Right forelimb (tissue), 1 donor: ENCODE measurements at regions not wholly inside any gene's neighbourhood (a gene's known extent, or its start where the extent isn't known, plus 50 kb on each side); places are given as distances from the start of the nearest gene placed in this dataset.

ENCODE experiments used
- DNase-seq: peaks from one replicate; pipeline ENCODE4 v3.0.0-alpha.2; 2018

DNA sequence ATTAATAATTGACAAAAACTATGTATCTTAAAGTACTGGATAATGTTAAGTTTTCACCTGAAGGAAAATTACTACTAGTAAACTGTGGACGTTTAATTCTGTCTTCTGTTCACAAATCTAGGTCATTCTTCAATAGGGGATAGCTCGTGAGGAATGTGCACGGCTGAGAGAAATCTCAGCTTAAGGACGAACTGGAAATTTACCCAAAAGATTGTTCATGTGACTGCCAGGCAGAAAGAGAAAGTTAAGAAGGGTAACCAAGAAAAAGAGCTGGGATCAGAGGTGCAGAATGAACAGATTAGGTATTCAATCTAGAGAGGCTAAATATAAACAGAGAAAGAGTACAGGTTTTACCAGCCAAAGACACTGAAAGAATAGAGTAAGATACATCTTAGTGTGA lies 245.3 kb downstream of the CASP12 start:
- DNase-seq, result no peak

DNA sequence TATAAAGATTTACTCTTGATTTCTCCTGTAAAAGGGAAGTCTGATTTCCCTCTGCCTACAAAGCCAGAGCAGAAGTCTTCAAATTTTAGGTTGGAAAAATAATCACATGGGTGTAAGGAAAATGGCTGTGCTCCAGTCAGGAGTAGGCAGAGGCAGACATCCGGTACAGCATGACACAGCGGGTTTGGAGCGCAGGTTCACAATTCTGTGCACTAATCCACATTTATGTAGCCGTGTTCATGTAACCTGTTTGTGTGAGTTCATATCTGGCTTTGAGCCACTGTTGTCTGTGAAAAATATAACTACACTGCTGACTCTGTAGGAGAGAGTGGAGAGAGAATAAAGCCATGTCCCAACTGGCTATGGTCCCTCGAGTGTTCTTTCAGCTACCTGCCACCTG lies 248.0 kb downstream of the CASP12 start:
- no peak for DNase-seq

DNA sequence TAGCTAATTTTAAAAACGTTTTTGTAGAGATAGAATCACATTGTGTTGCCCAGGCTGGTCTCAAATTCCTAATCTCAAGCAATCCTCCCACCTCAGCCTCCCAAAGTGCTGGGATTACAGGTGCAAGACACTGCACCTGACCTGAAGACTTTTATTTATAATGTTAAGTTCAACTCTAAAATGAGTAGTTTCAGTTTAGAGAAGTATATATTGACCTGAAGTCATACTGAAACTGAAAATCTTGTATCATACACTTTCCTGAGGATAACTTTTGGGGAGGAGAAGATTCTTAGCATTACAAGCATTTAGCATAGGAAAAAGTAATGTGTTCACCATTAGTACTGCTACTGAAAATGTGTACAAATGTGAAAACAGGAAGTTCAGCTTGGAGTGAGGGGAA lies 249.3 kb downstream of the CASP12 start:
- no peak for DNase-seq

DNA sequence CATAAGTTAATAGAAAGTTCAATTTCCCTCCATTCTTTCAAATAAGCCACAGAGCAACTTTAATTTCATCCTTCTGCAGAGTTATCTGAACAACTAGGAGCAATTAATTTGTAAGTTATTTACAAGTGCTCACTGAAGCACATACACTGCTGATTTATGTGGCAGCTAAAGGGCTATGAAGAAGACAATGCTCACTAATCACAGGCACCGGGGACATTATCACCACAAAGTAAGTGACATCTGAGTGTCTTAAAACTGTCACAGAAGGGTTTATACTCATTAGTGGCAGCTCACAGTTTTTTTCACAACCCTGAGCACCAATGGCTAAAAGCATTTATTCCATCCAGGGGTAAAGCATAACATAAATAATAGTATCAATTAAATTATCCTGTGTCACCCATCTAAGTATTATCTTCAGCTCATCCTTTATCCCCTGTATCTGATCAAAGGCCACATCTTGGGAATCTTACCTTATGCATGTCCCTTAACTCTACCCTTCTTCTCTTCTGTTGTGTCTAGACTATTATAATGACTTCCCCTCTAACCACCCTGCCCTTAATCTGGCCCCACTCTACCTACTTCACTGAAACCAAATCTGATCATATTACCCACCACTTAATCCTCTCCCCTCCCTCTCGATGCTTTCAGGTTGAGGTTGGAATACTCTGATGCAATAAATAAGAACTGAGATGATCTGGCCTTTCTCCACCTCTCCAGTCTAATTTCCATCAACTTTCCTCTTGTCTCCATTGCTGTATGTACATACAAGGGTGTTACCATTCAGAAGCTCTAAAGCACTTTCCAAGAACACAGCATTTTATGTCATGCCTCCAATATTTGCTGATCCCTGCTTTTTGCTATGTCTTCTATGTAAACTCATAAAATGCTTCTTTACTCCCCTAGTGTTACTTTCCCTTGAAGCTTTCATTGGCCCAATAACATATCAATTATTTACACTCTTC lies 252.7 kb downstream of the CASP12 start:
- DNase-seq, result no peak

DNA sequence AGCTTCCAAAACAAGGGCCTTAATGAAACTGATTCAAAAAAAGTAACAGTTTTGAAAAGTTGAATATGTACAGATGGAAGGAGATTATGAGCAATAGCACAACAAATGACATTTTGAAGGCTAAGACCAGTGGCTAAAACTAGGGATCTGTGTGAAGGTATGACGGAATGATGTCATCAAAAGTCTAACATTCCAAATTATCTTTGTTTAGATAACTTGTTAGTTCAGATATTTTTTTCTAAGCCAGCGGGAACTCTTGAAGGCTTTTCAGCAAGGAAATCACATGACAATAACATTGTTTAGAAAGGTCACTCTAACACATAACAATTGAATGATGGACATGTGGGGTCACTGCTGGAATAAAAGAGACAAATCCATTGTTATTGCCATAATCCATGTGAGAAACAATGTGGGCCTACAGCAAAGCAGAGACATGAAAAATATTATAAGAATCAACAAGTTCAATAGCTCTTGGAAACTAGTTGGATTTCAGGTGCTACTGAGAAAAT lies 260.5 kb downstream of the CASP12 start:
- no peak for DNase-seq

DNA sequence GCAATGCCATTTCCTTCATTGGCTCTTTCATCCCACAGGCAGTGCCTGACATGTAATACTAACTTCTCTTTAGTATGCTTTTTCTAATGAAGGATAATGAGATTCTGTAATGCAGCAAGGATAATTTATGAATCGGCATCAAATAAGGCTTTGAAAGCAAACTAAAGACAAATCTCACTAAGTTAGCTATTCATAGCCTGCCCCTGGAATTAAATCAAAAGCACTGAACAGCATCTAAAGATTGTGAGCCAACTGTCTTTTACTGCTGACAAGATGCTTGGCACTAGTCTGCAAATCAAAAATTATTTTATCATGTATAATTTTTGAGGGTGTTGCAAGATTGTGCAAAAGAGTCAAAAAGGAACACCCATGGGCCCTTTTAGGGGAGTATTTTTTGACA lies 265.0 kb downstream of the CASP12 start:
- DNase-seq, result no peak

DNA sequence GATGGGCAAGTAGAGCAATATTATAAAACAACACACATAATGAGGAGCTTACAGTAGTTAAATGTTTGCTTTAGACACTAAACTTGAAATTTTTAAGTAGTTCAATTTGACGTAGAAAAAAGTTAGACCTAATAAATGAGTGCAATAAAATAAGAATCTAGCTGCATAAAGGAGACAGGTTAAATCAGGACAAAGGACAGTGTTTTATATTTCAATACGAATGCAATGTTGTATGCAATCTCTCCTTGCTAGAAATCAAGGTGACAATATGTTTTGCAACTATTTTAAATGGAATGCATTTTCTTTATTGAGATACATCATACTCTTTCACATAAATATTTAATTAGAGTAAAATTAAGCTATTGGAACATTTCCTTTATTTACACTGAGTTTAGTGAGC lies 267.9 kb downstream of the CASP12 start:
- DNase-seq, result no peak

DNA sequence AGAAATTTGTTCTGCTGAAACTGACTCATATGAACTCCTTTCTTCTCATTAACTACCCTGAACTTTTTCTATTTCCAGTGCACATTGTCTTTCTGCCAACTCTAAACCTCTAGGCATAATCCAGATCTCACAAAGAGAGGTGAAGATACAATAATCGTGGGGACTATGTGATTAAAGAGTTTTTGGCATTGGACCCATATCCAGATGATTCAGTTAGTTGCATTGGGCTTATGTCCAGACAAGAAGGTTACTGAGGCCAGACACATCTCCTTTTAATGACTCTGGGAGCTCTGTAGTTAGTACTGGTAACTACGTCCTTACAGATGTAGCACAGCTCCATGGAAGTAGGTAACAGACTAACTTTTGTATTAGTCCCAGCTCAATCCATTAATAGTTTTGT lies 273.0 kb downstream of the CASP12 start:
- no peak for DNase-seq

DNA sequence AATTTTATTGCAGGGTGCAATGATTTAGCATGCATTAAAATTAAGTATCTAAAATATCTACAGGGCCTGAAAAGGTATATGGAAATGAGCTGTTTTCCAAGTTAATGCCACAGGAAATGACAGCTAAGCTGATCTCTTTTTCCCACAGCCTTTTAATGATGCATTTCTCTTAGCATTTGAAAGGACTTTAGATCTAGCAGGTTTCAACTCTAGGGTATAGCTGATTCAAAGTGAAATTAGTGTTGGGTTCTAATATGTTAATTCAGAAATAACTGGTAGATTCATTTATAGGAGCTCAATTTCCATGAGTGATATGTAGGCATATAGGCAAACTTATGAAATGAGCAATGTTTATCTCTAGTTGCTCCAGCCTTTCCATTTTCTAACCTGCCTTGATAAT lies 274.2 kb downstream of the CASP12 start:
- no peak for DNase-seq

DNA sequence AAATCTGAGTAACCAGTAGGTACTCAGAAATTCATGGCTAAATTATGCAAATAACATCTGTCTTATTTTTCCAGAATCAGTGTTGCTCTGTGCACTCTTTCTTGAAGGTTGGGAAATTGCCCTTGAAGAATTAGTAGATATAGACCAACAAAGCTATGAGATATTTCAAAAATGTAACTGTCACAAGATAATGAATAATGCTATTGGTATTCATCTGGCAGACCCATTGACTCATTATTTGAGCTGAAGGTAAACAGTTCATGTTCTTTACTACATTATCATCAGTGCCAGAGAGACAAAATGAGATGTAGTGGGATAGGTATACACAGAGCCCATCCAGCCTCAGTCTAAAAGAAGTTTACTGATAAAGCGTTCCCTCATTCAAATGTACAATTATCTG lies 274.7 kb downstream of the CASP12 start:
- no peak for DNase-seq

DNA sequence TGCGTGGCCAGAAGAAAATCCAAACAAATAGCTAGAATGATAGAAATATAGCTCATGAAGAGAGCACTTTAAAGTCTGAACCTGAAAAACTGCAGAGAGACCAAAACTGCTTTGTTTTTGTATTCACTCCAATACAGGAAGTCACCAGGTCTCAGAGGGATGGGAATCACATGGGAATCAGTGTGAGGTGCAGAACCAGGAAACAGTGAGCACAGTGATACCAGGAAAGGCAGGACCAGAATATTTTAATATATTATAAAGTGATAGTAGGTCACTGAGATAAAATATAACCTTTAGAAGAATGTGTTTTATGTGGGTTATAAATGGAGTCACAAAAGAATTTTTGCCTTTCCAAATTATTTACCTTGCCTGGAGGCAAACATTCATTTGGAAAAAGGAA lies 277.3 kb downstream of the CASP12 start:
- no peak for DNase-seq

DNA sequence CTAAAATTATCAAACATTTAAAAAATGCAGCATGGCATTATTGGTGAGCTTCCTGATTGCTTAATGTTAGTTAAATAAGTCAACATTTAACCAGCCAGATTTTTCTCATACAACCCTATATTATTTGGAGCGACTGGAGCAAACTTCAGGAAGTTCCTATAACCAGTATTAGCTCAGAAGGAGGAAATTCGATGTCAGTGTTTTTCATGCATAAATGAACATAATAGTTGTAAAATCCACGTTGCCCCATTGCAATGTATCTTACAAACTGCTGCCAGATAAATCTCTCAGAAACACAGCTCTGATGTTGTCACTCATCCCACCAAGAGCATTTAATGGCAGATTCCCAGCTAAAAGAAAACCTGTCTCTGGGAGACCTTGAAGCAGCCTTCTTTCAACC lies 278.5 kb downstream of the CASP12 start:
- DNase-seq, result no peak

DNA sequence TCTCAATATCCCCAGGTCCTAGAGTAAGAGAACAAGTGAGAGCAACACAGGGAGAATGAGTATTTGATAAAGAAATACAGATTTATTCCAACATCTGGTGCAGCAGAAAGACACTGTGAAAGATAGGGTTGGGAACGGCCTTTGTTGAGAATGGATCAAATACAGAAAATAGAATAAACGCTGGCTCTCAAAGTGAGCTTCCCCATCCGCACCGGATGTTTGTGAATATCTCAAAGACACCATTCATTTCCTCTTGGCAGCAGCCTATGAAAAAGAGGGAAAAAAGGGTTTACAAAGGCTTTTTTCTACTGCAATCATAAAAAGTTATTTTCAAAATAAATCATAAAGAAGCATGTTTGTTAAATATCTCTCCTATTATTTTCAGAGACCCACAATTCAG lies 279.3 kb downstream of the CASP12 start:
- DNase-seq, result no peak

DNA sequence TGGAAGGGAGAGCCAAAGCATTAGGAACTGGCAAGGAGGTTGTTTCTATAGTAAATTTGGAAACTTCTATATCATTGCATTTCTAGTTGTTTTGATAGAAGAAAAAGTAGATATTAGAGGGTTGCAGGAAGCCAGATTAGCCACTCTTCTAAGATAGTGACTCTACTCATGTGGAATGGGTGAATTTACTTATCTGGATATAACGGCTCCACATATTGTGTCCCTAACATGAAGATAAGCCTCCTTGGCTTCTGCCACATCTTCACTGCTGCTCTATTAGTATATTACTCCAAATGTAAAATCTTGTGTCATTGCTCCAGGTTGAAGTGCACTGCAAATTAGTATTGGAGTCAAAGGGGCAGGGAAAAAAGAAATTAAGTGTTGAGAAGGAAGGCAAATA lies 283.3 kb downstream of the CASP12 start:
- DNase-seq, result no peak

DNA sequence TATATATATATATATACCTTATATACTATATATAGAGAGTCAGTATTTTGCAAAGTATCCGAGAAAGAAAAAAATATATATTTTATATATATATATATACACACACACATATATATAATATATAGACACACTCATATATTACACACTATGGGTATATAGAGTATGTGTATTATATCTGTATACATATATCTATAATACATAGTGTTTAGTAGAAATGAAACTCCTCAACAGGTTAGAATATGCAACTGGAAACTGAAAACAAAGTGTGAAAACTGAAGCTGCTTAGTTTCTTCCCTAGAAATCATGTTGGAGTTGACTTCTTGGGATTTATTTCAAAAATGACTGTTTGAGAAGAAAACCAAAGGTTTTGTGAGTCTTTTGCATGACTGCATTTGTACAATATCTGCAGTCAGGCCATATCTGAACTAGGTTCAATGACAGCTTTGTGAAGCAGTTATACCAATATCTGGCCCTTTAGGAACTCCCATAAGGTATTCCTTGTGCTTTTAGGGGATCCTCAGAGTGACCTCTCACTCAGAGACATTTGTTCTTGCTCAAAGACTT lies 284.1 kb downstream of the CASP12 start:
- DNase-seq, result no peak

DNA sequence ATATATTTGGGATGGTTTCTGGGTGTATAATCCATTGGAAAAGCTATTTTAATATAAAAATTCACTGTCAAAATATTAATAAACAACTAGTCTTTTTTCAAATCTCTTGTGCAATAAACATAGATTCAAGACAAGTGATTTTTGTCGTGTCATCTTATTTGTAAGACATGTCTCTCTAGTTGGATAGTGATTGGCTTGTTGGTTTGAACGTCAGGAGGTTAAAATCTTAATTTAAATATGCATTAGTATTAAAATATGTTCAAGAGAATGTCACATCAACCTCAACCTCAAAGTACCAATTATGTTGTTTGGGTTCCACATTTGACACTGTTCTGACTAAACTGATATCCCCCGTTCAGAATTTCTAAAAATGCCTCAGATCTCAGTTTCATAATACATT lies 287.6 kb downstream of the CASP12 start:
- no peak for DNase-seq

DNA sequence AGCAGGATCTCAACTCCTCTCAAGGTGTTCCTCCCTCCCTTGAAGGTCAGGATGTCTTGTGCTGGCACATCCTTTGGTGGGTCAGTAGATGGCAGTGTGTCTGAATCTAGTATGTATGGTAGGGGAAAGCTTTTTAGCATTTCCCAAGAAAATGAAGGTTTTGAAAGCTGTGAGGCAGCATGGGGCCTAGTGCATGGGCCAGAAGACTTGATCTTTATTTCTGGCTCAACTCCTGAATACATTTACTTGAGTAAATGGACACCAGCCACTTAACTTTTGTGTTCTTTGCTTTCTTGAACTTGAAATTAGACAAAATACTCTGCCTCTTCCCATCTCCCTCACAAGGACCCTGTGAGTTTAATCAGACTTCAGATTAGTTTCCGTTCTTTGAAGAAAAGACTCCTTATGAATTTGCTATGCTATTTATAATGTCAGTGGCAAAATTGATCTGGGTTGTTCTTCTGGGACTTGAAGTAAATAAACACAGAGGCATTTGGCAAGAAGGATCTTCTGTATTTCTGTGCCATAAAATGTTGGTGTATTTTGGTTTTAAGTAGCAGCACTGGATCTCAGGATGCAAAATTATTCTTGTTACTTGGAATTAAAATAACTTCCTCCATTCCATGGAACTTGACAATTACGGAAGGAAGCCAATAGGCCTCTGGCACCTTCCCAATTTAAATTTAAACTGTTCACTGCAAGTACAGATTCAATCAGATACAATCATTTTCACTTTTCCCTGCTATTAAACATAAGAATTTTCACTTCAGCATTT lies 288.8 kb downstream of the CASP12 start:
- DNase-seq, result peak; percentile 52

DNA sequence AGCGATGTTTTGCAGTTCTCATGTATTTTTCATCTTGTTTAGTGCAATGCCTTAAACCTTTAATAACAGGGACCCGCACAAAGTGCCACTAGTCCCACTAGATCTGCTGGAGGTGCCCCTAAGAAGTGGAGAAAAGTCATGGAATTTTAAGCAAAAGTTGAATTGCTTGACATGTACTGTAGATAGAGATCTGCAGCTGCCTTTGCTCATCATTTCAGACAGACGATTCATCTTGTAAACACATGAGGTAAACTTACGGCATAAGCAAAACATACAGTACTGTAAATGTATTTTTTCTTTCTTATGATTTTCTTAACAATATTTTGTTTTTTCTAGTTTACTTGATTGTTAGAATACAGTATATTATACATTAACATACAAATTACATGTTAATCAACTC lies 295.6 kb downstream of the CASP12 start:
- no peak for DNase-seq

DNA sequence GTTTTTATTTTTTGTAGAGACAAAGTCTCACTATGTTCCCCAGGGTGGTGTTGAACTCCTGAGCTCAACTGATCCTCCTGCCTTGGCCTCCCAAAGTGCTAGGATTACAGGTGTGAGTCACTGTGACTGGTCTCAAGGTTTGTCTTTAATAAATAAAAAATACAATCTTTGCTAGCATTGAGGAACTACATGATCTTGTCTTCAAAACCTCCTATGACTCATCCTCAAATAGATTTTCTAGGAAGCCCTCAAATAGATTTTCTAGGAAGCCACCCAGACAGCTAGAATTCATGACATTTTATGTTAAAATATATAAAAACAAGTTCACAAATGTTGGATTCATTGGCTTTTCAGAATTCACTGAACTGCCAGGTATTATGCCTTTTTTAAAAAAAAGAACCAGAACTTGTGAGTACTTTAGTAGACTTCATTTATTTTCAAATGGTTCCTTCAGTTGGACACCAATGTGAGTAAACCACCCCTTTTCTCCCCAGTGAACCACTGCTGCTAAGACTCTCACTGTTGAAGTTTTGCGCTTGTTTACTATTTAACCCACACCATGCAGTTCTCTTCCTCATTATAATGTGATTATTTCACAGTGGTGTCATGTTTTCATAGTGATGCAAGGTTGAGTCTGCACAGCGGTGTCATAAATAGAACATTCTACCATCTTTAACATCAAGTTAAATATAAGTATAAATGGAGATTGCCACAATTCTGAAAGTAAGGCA lies 303.9 kb downstream of the CASP12 start:
- no peak for DNase-seq

DNA sequence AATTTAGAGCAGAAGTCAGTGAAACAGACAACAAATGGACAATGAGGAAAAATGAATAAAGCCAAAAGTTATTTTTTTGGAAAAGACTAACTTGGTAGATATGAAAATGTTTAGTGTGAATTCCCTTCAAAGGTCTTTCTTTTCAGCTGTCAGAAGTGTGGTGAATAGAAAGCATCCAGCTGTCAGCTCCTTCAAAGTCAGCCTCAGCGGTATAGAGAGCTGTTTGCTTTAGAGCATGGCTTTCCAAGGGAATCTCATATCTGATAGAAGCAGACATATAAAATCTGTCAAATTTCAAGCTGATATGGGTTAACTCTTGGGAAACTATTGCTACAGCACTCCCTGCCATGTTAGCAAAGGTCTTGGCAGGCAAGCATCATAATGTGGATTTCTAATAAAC lies 309.3 kb downstream of the CASP12 start:
- DNase-seq, result no peak

DNA sequence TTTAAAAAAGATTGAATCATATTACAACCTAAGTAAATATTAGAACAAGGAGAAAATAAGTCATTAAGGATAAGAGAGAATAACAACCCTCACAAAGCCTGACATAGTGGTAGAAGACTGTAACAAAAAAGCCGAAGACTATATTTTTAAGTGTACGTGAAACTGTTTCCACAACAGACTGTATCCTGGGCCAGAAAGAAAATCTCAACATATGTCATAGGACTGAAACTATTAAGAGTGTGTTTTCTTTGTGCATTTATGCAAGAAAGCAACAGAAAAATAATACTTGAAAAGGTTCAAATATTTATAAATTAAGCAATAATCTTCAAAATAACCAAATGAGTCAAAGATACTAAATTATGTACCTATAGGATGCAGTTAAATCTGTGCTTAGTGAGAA lies 309.8 kb downstream of the CASP12 start:
- DNase-seq, result no peak

DNA sequence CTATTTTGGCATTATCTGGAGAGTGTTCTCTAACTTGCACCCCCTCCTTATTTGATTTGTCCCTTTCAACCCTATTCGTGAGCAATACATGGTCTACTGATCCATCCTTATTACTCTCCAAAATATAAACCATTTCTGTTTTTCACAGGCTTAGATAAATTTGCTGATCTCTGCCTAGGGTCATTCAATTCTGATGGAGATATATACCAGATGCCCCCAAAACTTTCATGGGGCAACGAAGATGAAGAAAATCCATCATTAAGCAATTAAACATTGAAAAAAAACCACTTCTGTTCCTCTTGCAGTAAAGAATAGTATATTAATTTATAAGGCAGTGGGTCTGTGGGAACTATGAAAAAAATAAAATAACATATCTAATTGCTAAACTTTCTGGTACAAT lies 313.4 kb downstream of the CASP12 start:
- no peak for DNase-seq

DNA sequence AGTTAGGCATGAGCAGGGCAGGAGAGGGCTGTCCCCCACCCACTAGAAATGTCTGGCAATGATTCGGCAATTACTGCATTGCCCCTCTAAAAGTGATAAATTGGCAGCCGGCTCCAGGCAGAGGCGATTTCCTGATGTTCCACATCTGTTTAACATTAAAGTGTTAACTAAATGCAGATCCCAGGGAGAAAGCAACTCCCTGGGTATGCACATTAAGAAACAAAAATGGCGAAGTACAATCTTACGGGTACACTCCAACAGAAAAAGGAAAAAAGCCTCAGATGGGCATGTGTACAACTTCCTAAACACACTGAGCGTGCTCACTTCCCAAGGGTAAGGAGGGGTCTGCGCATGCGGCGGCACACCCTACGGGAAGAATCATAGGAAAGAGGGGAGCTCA lies 314.4 kb downstream of the CASP12 start:
- DNase-seq, result no peak
